Renal cortical epithelial cell (primary cell): ENCODE measurements at regions not wholly inside any gene's neighbourhood (a gene's known extent, or its start where the extent isn't known, plus 50 kb on each side); places are given as distances from the start of the nearest gene placed in this dataset.
A peak's percentile ranks its signal among the peaks of the same experiment; 100 is the strongest.

Experiments used
- DNase-seq: peaks from one replicate; pipeline ENCODE4 v3.0.0-alpha.2; 2011; ENCODE audit warnings: low read depth

DNA sequence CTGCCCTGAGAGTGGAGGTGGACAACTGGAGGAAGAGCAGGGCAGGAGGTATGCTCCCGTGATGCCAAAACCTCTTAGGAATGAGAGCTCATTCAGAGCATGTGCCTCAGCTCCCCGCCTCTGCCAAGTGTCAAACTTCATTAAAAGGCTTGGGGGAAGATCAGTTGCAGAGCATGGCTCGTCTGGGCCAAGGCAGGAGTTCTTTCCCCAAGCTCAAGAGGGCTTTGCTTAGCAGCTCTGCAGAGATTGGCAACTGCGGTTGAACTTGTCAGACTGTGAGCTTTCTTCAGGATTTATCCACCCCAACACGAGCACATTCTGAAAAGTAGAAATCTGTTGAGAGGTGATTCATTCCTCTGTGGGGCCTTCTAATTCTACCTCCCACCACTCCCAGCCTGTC lies 248.1 kb downstream of the HS3ST3A1 start:
- no peak for DNase-seq

DNA sequence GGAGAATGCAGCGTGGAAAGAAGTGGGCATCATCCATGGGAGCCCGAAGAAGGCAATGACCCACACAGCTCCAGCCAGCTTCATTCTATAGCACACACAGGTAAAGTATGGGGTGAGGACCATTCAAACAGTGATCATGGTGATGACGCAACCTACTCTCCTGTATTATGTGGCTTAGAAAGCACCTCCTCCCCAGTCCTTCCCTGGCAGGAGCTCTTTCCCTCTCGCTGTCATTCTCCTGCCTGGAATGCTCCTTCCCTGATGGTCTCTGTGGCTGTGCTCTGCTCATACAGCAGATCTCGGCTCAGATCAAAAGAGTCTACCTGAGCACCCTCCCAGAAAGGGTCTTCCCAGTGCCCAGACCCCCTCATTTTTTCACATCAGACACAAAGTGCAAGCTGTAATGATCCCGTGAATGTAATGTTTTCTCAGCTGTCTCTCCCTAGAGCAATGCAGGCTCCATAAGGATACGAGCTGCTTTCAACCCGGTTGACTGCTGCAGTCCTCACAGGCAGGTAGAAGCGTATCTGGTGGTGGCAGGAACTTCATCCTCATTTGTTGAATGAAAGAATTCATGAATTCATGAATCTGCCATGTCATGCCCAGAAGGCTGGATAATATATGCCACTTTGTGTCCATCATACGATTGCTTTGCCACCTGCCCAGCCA lies 248.8 kb downstream of the HS3ST3A1 start:
- no peak for DNase-seq

DNA sequence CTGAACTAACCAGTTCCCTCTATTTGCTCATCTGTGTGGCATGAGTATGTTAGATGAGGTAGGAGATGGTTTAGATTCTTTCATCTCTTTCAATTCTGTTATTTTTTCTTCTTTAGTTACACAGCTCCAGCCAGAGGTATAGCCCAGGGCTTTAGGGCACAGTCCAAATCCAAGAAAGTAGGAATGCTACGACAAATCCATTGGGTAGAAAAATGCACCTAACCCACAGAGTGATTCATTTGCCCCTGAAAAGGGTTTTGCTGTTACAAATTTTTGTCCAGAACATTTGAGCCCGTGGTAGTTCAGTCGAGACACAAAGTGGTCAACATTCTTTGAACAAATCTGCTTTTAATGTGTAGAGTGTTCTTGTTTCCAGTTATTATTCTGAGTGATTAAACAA lies 250.7 kb downstream of the HS3ST3A1 start:
- DNase-seq, result peak; percentile 15

DNA sequence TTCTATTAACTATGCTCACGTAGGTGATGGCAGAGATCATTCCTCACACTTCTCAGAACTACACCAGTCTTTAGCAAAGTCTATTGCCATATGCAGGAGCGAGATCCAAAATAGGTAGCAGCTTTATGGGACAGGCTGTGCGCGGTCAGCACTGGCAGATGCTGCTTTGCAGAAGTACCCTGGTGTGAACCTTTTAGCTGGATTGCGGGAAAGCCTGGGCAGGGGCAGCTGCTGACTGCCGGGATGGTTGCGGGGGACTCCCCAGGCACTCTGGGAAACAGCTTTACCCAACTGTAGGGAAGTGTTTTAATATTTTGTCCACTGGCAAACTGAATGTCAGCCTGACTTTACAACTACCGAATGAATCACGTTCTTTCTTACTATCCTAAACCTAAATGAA lies 251.3 kb downstream of the HS3ST3A1 start:
- DNase-seq, result no peak

DNA sequence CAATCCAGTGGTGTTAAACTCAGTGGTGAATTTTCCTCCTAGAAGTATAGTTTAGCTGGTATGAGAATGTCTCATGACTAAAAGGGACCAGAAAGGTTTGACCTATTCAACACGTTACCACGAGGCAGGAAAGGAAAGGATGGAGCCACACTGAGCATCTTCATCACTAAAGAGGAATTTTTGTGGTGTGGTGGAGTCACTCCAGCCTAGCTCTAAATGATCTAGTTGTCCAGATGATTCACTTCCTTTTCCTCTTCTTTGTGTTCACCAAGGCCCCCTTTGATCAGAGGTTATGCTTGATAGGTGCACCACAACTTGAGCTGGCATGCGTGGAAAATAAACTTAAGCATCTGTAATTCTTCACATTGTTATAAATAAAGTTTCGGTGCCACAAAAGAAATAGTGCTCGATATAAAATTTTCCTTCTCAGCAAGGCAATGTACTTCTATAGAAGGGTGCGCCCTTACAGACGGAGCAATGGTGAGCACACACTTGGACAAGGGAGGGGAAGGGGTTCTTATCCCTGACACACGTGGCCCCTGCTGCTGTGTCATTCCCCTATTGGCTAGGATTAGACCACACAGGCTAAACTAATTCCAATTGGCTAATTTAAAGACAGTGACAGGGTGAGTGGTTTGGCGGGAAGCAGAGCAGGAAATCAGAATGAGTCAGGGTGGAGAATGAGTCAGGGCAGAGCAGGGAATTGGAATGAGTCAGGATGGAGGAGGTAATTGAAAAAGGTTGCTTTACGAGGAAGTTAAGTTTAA lies 254.6 kb downstream of the HS3ST3A1 start:
- DNase-seq, result peak; percentile 86

DNA sequence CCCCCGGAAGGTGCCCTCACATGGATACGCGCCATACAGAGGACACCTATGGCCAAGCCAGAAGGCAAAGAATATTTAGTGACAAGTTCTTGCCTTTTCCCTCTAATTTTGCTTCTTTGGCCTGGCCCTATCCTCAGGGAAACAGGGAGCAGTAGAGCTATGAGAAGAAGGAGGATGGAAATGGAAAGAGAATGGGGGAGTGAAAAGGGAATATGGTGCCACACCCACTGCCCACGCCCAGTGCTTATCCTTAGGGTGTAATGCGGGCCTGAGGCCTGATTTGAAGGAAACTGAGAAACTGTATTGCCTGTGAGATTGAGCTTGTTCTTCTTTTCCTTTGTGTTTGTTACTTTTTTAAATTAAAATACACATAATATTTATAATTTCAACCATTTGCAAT lies 255.1 kb downstream of the HS3ST3A1 start:
- DNase-seq, result no peak

DNA sequence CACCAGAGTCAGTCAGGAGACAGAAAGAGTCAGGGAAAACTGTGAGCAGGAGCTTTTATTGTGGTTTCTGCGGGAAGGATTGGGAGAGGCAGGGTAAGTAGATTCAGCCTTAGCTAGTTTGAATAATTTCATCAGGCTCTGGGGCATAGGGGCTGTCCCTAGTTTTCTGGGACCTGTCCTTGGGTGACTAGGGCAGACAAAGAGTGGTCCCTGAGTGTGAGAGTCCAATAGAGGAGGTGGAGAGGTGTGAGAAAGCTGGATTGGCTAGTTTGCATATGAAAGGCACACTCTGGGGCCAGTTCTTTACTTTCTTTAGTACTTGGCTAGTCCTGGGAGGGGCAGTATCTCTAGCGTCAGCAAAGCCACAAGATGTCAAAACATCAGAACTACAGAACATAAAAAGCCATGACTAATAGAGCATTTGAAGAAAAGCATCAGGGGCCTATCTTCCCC lies 255.6 kb downstream of the HS3ST3A1 start:
- DNase-seq, result peak; percentile 69

DNA sequence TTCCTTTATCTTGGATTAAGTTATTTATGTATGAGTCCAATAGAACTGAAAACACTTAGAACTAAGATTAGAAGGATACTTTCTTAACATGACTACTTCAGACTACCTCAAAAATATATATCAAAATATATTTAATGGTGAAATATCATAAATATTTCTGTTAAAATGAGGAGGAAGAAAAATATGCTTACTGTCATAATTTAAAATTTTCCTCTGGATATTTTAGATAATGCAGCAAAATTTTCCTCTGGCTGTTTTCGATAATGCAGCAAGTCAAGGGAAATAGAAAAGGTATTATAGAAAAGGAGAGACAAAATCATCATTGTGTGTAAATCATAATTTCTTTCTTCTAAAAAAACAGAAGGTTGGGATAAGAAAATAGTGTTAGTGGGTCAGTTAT lies 263.3 kb downstream of the HS3ST3A1 start:
- no peak for DNase-seq

DNA sequence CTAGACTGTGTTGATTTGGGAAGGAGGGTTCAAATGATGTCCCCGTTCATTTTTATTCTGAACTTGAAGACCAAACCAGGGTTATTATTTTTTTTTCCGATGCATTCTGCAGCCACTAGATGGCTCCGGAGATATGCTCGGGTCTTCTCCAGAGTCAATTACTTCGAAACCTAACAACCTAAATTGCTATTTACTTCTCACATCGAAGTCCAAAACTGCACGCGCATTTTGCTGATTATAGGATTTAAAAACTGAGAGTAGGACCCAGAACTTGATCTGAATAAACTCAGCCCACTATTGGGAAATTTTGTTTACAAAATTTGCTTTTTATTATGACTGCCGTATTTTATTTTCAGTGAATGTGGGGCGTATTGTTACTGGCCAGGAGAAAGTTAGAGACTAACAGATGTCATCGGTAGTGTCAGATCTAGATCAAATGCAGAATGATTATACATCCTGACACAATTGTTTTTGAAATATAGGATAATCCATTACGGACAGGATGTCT lies 263.8 kb downstream of the HS3ST3A1 start:
- peak; percentile 51 for DNase-seq

DNA sequence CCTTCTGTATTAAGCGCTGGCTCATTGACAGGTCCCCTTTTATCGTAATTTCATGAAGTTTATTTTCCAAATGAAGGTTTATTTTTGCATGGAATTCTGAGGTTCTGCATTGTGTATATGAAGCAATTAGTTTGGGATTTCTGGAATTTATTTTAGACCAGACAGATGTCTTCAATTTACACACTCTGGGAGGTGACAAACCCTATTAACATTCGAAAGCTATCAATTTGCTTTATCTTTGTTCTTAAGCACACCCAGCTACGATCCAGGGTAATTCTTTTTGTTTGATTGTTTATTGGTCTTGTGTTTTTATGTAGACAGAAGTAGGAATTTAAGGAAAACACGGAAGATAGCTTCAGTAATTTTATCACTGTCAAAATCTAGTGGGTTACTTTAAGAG lies 264.6 kb downstream of the HS3ST3A1 start:
- DNase-seq, result no peak

DNA sequence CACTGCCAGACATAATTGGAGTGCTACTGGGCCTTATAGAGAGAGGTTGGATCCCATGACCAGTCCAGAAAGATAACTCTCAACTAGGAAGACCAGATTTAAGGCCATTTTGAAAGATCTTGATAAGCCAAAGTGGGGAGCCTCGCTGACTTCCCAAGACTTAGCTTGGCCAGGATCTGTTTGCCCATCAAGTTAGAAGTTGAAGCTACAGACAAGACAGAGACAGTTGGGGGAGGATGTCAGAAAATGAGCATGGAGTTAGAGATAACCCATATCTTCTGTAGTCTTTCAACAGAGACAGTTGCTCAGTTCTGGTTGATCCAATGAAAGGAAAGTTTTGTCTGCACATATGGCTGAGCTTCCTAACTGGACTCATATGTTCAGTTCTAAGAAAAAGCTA lies 267.4 kb downstream of the HS3ST3A1 start:
- DNase-seq, result no peak

DNA sequence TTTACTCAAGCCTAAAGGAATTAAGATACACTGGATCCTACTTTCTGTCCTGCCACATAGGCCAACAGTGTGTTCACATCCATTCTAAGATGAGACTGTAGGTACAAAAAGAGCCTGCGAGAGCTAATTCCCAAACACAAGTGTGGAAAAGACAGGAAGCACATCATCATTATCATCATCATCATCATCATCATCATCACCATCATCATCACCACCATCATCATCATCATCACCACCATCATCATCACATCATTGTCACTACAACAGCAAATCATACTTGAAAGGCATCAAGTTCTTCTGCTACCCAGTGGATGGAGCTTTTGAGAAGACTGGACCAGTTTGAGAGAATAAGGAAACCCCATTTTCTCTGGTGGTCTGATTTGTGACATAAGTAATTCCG lies 268.1 kb downstream of the HS3ST3A1 start:
- no peak for DNase-seq

DNA sequence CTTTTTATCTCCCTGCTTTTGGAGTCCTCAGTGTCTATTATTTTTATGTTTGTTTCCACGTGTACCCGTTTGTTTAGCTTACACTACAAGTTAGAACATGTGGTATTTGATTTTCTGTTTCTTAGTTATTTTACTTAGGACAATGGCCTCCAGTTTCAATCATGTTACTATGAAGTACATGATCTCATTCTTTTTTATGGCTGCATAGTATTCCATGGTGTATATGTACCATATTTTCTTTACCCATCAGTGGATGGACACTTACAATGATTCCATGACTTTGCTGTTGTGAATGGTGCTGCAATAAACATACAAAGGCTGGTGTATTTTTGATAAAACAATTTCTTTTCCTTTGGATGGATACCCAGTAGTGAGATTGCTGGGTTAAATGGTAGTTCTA lies 269.5 kb downstream of the HS3ST3A1 start:
- DNase-seq, result no peak

DNA sequence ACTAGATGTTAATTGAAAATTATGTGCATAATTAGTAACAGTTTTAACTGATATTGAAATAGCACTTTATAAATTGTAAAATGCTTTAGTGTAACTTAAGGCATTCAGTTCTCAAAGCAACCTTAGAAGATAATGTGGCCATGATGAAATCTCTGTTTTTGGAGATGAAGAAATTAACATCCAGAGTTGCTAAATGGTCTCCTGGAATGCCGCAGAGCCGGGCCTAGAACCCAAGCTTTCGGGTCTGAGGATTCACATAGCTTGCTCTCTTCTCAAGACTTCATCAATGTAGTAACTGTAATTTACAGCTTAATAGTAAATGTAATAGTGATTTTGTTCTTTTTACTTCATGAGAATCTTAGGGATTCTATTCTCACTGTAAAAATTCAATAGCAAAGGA lies 272.3 kb downstream of the HS3ST3A1 start:
- DNase-seq, result no peak

DNA sequence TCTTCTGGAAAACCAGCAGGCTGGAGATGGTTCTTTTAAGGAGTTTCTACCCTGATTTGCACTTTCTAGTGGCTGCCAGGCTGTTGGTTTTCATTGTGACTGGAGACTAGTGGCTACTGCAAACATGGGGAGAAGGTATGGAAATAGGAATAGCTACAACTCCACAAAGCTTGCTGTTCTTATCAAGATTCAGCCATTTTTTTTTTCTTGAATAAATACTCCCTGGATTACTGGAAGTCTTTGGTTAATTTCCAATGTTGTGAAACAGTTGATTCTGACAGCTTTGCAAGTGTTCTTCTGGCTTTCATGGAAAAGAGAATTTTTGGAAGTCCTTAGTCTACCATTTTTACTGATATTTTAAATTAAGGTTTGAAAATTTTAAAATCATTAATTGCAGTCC lies 277.7 kb downstream of the HS3ST3A1 start:
- DNase-seq, result no peak

DNA sequence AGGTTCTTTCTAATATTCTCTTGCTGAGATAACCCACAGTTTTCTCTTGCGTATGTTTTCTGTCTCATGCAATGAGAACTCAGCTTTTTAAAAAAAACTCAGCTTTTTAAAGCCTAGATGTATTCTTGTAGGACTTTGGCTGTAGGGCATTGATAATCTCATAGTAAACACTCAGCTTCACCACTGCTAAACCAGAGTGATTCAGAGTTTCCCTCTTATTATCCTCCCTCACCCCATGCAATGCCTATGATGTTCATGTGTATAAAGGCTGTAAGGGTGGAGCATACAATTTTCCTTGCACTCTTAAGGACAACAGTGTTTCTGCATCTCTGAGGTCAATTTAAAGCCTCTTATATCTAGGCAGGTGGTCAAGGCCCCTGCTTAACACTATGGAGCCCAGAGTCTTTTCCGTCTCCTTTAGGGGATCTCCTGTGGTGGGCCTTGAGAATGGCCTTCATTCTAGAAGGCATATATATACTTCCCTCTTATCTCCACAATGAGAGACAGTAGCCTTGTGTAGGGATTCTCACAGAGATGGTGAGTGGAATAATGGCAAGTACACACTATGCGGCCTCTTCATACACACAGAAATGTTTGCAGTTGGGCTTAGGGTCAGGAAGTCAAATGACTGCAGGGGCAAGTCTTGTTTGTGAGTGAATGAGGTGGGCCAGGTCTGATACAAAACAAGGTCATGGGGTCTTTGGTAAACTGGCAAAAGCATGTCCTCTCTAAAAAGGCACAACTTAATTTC lies 279.6 kb downstream of the HS3ST3A1 start:
- no peak for DNase-seq

DNA sequence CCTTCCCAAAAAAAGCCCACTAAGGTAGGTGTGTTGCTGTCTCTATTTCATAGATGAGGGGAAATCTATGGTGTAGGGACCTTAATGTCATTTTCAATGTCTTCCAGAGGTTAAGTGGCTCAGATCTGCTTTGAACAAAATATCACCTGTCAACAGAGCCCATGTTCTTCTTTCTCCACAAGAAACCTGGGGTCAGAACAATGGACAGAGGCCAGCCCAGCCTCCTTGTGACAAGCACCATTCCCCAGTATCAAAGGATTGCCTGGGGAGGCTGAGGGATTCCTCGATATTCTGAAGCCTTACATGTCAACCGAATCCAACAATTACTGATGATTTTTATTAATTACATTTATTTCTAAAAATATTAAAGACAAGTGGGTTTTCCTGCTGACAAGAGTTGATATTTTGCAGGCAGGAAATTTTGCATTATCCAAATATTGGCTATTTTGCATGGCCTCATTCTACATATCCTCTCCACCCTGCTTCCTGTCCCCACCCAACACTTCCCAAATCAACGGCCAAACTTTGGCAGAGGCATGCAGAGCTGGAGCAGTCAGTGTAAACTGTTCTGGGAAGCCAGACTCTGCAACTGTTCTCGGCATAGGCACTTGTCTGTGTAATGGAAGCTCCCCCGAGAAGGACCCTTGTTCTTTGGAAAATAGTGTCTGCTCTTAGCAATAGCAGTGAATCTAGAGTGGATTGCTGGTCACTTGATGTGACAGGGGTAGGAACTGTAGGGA lies 281.5 kb downstream of the HS3ST3A1 start:
- DNase-seq, result no peak

DNA sequence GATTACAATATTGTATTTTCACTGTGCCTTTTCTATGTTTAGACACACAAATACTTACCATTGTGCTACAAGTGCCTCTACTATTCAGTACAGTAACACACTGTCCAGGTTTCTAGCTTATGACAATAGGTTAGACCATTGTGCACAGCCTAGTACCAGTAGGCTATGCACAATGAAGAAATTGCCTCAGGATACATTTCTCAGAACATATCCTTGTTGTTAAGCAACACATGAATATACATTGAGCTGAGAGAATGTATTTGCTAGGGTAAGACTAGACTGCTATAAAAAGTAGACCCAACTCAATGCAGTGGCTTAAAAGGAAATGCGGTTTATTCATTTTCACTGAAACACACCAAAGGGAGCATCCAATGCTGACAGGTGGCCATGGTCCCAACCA lies 285.1 kb downstream of the HS3ST3A1 start:
- no peak for DNase-seq

DNA sequence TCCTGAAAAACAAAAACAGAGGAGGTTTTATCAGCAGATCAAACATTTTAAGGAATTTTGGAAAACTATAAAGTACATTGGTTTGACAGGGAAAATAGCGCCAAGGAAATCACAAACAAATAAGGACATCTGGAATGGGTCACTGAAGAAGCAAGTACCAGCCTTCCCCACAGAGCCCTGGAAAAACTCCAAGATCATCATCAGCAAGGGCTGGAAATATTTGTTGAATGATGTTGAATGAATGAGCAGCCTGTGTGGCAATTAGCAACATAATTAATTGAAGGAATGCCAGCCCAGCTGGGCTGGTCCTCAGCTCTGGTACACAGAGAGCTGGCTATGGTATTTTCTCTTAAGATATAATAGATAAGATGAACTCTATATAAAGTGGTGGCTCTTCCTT lies 290.4 kb downstream of the HS3ST3A1 start:
- DNase-seq, result no peak

DNA sequence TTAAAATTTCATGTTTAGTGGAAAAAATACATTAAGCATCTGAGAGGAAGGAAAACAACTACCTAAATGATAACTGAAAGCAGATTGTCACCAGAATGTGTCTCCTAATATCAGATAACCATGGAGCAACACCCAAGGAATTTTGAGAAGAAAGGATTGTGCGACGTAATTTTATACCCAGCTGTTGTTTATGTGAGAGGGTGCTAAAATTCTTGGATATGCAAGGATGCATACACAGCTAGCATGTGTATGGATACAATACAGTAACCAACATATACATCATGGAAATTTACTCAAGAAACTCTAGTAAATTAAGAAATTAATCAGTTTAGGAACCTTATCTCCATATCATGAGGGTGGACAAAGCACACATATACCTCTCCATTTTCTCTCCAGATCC lies 290.9 kb downstream of the HS3ST3A1 start:
- DNase-seq, result no peak

DNA sequence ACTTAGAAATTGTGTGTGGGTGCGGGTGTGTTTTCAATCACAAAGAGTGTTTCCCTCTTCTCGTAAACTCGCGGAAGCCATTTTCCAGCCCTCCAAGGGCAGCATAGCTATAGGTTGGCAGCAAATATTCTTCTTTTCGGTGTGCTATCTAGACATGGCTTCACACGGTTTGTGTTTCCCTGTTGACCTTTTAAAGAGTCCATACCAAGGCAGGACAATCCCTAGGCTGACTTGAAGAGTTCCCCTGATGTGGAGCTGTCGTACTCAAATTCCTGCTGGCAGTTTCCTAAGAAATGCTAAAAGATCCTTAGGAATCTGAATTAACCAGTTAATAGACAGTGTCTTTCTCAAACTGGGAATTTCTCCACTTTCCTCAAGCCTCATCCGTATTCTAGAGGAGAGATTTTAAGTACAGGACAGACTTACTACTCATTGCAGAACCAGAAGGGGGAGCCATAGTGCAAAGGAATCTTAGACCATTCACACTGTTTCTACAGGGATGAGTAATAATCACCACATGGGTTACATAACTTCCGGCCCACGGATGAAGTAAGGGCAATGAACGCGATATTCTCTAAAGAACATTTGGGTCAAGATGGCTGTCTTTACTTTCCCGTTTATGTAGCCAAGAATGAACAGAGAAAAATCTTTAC lies 288.6 kb upstream of the ELAC2 start:
- DNase-seq, result peak; percentile 11
